GM23248 (cell line): ENCODE measurements at regions not wholly inside any gene's neighbourhood (a gene's known extent, or its start where the extent isn't known, plus 50 kb on each side); places are given as distances from the start of the nearest gene placed in this dataset.

ENCODE experiments used
- EZH2 ChIP-seq: fragments of 200-600 bp; sonication (generic); IDR thresholded peaks from 2 replicates; pipeline ENCODE4 v1.6.1; 2018; ENCODE audit warnings: antibody characterized with exemption, mild to moderate bottlenecking; ENCODE audit not compliant: insufficient read depth, poor library complexity, severe bottlenecking
- EZH2phosphoT487 ChIP-seq: fragments of 200-600 bp; sonication (generic); IDR thresholded peaks from 2 replicates; pipeline ENCODE4 v1.6.1; 2018; ENCODE audit warnings: antibody characterized with exemption, moderate library complexity, mild to moderate bottlenecking, low read depth; ENCODE audit not compliant: insufficient read depth

GRCh38 chr15:87200149-87200548, 1056.4 kb downstream of the NTRK3 start:
- no peak for TF ChIP-seq EZH2phosphoT487
- no peak for TF ChIP-seq EZH2
